HG03064 (cell line): ENCODE measurements at regions not wholly inside any gene's neighbourhood (a gene's known extent, or its start where the extent isn't known, plus 50 kb on each side); places are given as distances from the start of the nearest gene placed in this dataset.

Experiments used
- ATAC-seq: cut with Tn5 transposase; IDR thresholded peaks from one replicate; pipeline ENCODE4 v1.9.1; 2021; ENCODE audit warnings: low read depth; ENCODE audit not compliant: unreplicated experiment

- ATAC-seq: no peak
These were observed 263.5 kb upstream of the CFAP20DC start for GRCh38 chr3:59313365-59313764.

- no peak for ATAC-seq
These were observed 261.4 kb upstream of the CFAP20DC start for GRCh38 chr3:59311231-59311630.

- no peak for ATAC-seq
These were observed 260.9 kb upstream of the CFAP20DC start for GRCh38 chr3:59310736-59311135.

GRCh38 chr3:59308684-59309083 is 258.9 kb upstream of the CFAP20DC start:
- no peak for ATAC-seq

- no peak for ATAC-seq
These were observed 258.2 kb upstream of the CFAP20DC start for GRCh38 chr3:59308001-59308400.

- no peak for ATAC-seq
These were observed 256.6 kb upstream of the CFAP20DC start for GRCh38 chr3:59306436-59306835.

- ATAC-seq: no peak
These were observed 254.5 kb upstream of the CFAP20DC start for GRCh38 chr3:59304296-59304695.

GRCh38 chr3:59303452-59303851 is 253.6 kb upstream of the CFAP20DC start:
- no peak for ATAC-seq

GRCh38 chr3:59302442-59302841 is 252.6 kb upstream of the CFAP20DC start:
- no peak for ATAC-seq

- ATAC-seq: no peak
These were observed 250.9 kb upstream of the CFAP20DC start for GRCh38 chr3:59300733-59301132.

- no peak for ATAC-seq
These were observed 249.7 kb upstream of the CFAP20DC start for GRCh38 chr3:59299561-59299960.

- no peak for ATAC-seq
These were observed 240.5 kb upstream of the CFAP20DC start for GRCh38 chr3:59290358-59290757.

- ATAC-seq: no peak
These were observed 240.0 kb upstream of the CFAP20DC start for GRCh38 chr3:59289831-59290230.

- no peak for ATAC-seq
These were observed 239.1 kb upstream of the CFAP20DC start for GRCh38 chr3:59288951-59289350.

- no peak for ATAC-seq
These were observed 237.1 kb upstream of the CFAP20DC start for GRCh38 chr3:59286791-59287531.

- ATAC-seq: no peak
These were observed 235.7 kb upstream of the CFAP20DC start for GRCh38 chr3:59285560-59285959.

GRCh38 chr3:59284926-59285325 is 235.1 kb upstream of the CFAP20DC start:
- ATAC-seq: no peak

- no peak for ATAC-seq
These were observed 230.3 kb upstream of the CFAP20DC start for GRCh38 chr3:59280113-59280512.

- no peak for ATAC-seq
These were observed 228.0 kb upstream of the CFAP20DC start for GRCh38 chr3:59277816-59278215.

- ATAC-seq: no peak
These were observed 227.4 kb upstream of the CFAP20DC start for GRCh38 chr3:59277201-59277600.

- ATAC-seq: no peak
These were observed 224.2 kb upstream of the CFAP20DC start for GRCh38 chr3:59273976-59274375.

GRCh38 chr3:59271971-59272370 is 222.1 kb upstream of the CFAP20DC start:
- no peak for ATAC-seq

- ATAC-seq: no peak
These were observed 221.1 kb upstream of the CFAP20DC start for GRCh38 chr3:59270921-59271320.
